ENCODE measurements at regions not wholly inside any gene's neighbourhood (a gene's known extent, or its start where the extent isn't known, plus 50 kb on each side); places are given as distances from the start of the nearest gene placed in this dataset.

GRCh38 chr16:13864689-13865088 is 55.3 kb upstream of the ERCC4 start:
- no peaks in the 10 kb centered on the region for H3K4me1 ChIP-seq (ENCODE audit: control insufficient read depth in 1 of 2, extremely low read depth in 1 of 2, insufficient read depth in 2 of 2, low read length in 2 of 2)
- peaks cover 0 to 1% of the 10 kb centered on the region in 2 experiments for H3K27me3 ChIP-seq (replicated peaks in 1 of 2; ENCODE audit: control insufficient read depth in 2 of 2, extremely low read depth in 1 of 2, insufficient read depth in 2 of 2, low read length in 1 of 2)
- POLR2A ChIA-PET: no interaction called here
- no peaks in the 10 kb centered on the region for H3K4me1 Mint-ChIP-seq
- H3K36me3 Mint-ChIP-seq: no peaks in the 10 kb centered on the region
- 61% methylated on average over 3 of the region's 4 CpGs for WGBS (ENCODE audit: insufficient coverage)
- H3K4me3 ChIP-seq (ENCODE audit: control insufficient read depth in 1 of 2, extremely low read depth in 1 of 2, low read length in 1 of 2): no peak overlapping the region
- H3K9me3 Mint-ChIP-seq: peaks cover 0 to 7% (median 5%) of the 10 kb centered on the region in 3 donors
- CTCF ChIA-PET: interaction anchor here in 1 of 2 donors (0.6 to 0.7 kb wide), 3 partner anchors 10 to 414 kb away, joined by 3 to 7 read pairs (median 4); no protein-coding TSS in a partner anchor
- H3K9me3 ChIP-seq: no peaks in the 10 kb centered on the region
- H3K4me3 Mint-ChIP-seq: no peak overlapping the region
- H3K27ac ChIP-seq (ENCODE audit: low read length): no peak overlapping the region
- no peaks in the 10 kb centered on the region for H3K36me3 ChIP-seq (ENCODE audit: control insufficient read depth in 2 of 2, extremely low read depth in 1 of 2, insufficient read depth in 1 of 2, low read length in 1 of 2)
- H3K27me3 Mint-ChIP-seq: peaks cover 20 to 21% of the 10 kb centered on the region in 2 donors
- no peak for ATAC-seq (replicated peaks in 1 of 4)
- H3K27ac Mint-ChIP-seq: no peak overlapping the region
- no peak for DNase-seq

GRCh38 chr16:13866073-13866472 is 53.9 kb upstream of the ERCC4 start:
- no peak overlapping the region for H3K27ac ChIP-seq (ENCODE audit: low read length)
- H3K4me1 Mint-ChIP-seq: no peaks in the 10 kb centered on the region
- H3K27me3 ChIP-seq (replicated peaks in 1 of 2; ENCODE audit: control insufficient read depth in 2 of 2, extremely low read depth in 1 of 2, insufficient read depth in 2 of 2, low read length in 1 of 2): peaks cover 0 to 6% of the 10 kb centered on the region in 2 experiments
- no peaks in the 10 kb centered on the region for H3K9me3 ChIP-seq
- peak in 26 of 35 experiments; percentile 0 to 43 (median 8) for DNase-seq
- 34% methylated on average over 8 of the region's 8 CpGs for WGBS (ENCODE audit: insufficient coverage)
- no peaks in the 10 kb centered on the region for H3K36me3 ChIP-seq (ENCODE audit: control insufficient read depth in 2 of 2, extremely low read depth in 1 of 2, insufficient read depth in 1 of 2, low read length in 1 of 2)
- H3K4me3 ChIP-seq (ENCODE audit: control insufficient read depth in 1 of 2, extremely low read depth in 1 of 2, low read length in 1 of 2): no peak overlapping the region
- ChIA-PET POLR2A (no interaction called here), CTCF (interaction anchor here in 1 of 2 donors (0.5 kb wide), 1 partner anchor 1067 kb away, joined by 7 read pairs; no protein-coding TSS in a partner anchor)
- peaks cover 0 to 7% (median 5%) of the 10 kb centered on the region in 3 donors for H3K9me3 Mint-ChIP-seq
- H3K36me3 Mint-ChIP-seq: no peaks in the 10 kb centered on the region
- no peak overlapping the region for H3K27ac Mint-ChIP-seq
- peak in 3 of 4 experiments; percentile 54 to 67 (median 56) for ATAC-seq (replicated peaks in 1 of 4)
- H3K4me3 Mint-ChIP-seq: no peak overlapping the region
- peaks cover 21 to 22% of the 10 kb centered on the region in 2 donors for H3K27me3 Mint-ChIP-seq
- H3K4me1 ChIP-seq (ENCODE audit: control insufficient read depth in 1 of 2, extremely low read depth in 1 of 2, insufficient read depth in 2 of 2, low read length in 2 of 2): no peaks in the 10 kb centered on the region
